Calu3 (cell line): ENCODE measurements at regions not wholly inside any gene's neighbourhood (a gene's known extent, or its start where the extent isn't known, plus 50 kb on each side); places are given as distances from the start of the nearest gene placed in this dataset.

Experiments
- BruUV-seq: library from RNA; stranded (reverse); fragments of 400-500 nt; replicated peaks from 2 replicates; lab custom pipeline; 2021; lab: Mats Ljungman, UMichigan
- CTCF ChIA-PET: fragments of 300-600 bp; sonication (Branson Sonifier 250); formaldehyde crosslinking; loops from one replicate; lab custom pipeline; 2022; ENCODE audit warnings: antibody characterized with exemption; lab: Charles Lee
- DNase-seq: peaks from one replicate; pipeline ENCODE4 v3.0.0; 2022
- H3K27ac Mint-ChIP-seq: one replicate; pipeline ENCODE4 v1.8.0; 2022; ENCODE audit warnings: mixed read lengths; ENCODE audit not compliant: unreplicated experiment
- H3K27me3 Mint-ChIP-seq: one replicate; pipeline ENCODE4 v1.8.0; 2022; ENCODE audit warnings: mixed read lengths; ENCODE audit not compliant: unreplicated experiment
- H3K36me3 Mint-ChIP-seq: one replicate; pipeline ENCODE4 v1.8.0; 2022; ENCODE audit warnings: mild to moderate bottlenecking, moderate library complexity, mixed read lengths; ENCODE audit not compliant: insufficient read depth, unreplicated experiment
- H3K4me1 Mint-ChIP-seq: one replicate; pipeline ENCODE4 v1.8.0; 2022; ENCODE audit warnings: mild to moderate bottlenecking, low read depth, mixed read lengths; ENCODE audit not compliant: unreplicated experiment
- H3K4me3 Mint-ChIP-seq: one replicate; pipeline ENCODE4 v1.8.0; 2022; ENCODE audit warnings: mild to moderate bottlenecking, low read depth, moderate library complexity, mixed read lengths; ENCODE audit not compliant: unreplicated experiment
- H3K9me3 Mint-ChIP-seq: one replicate; pipeline ENCODE4 v1.8.0; 2022; ENCODE audit warnings: low read depth, mixed read lengths; ENCODE audit not compliant: unreplicated experiment
- intact Hi-C: fragments of 100-400 bp; cut with micrococcal nuclease; formaldehyde crosslinking; loops from one replicate; pipeline ENCODE4 v1.10.0; 2022; ENCODE audit not compliant: unreplicated experiment
- TF ChIP-seq, protein P1 (sequence below): fragments of 200-600 bp; IDR thresholded peaks from one replicate; pipeline ENCODE4 v1.8.0; 2022; ENCODE audit warnings: antibody characterized with exemption; ENCODE audit not compliant: unreplicated experiment

DNA sequence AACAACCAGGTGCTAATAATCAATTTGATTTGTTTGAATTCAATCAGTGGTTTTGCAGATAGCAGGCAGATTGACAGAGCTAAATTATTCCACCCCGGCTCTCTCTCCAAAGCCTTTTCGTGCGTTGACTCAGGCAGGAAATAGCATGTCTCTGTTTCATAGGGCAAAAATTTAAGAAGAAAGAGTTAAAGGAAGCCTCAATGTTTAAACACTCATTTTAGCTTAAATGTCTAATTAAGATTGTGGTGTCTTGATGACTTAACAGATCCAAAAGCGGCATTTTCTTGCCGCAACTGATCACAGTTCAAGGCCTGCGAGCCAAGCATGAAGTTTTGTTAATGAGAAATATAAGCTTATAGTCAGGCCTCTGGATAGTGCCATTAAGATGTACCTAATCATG lies 1051.1 kb upstream of the AUTS2 start:
- peaks cover 5% of the 10 kb centered on the region for H3K9me3 Mint-ChIP-seq
- intact Hi-C loops, result no loop called here
- TF ChIP-seq, protein P1, sequence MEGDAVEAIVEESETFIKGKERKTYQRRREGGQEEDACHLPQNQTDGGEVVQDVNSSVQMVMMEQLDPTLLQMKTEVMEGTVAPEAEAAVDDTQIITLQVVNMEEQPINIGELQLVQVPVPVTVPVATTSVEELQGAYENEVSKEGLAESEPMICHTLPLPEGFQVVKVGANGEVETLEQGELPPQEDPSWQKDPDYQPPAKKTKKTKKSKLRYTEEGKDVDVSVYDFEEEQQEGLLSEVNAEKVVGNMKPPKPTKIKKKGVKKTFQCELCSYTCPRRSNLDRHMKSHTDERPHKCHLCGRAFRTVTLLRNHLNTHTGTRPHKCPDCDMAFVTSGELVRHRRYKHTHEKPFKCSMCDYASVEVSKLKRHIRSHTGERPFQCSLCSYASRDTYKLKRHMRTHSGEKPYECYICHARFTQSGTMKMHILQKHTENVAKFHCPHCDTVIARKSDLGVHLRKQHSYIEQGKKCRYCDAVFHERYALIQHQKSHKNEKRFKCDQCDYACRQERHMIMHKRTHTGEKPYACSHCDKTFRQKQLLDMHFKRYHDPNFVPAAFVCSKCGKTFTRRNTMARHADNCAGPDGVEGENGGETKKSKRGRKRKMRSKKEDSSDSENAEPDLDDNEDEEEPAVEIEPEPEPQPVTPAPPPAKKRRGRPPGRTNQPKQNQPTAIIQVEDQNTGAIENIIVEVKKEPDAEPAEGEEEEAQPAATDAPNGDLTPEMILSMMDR, result no peak
- H3K4me1 Mint-ChIP-seq, result no peaks in the 10 kb centered on the region
- no peaks in the 10 kb centered on the region for H3K27me3 Mint-ChIP-seq
- no TSS peak for BruUV-seq
- H3K4me3 Mint-ChIP-seq, result no peak overlapping the region
- no peak for DNase-seq
- H3K27ac Mint-ChIP-seq, result no peak overlapping the region
- H3K36me3 Mint-ChIP-seq, result no peaks in the 10 kb centered on the region
- CTCF ChIA-PET, result no interaction called here

DNA sequence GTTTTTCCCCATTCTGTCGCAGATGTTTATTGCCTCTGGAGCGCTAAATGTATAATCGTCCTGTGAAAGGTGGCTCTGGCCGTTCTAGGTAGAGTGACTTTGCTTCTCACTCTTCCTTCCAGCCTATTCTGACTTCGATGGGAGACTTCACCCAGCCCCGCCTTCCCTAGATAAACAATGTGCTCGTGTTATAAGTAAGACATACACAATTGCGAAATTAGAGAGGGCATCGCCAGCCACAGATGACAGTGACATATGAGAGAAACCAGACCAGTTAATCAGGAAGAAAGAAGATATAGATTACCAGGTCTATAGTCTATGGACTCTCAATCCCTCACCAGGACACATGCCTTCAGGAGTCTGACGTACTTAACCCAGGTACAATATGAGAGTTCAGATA lies 1050.5 kb upstream of the AUTS2 start:
- Mint-ChIP-seq H3K4me3 (no peak overlapping the region), H3K4me1 (no peaks in the 10 kb centered on the region), H3K36me3 (no peaks in the 10 kb centered on the region), H3K27me3 (no peaks in the 10 kb centered on the region), H3K27ac (no peak overlapping the region), H3K9me3 (peaks cover 4% of the 10 kb centered on the region)
- intact Hi-C loops, result no loop called here
- no peak for DNase-seq
- TF ChIP-seq, protein P1, result no peak
- CTCF ChIA-PET, result no interaction called here
- no TSS peak for BruUV-seq

DNA sequence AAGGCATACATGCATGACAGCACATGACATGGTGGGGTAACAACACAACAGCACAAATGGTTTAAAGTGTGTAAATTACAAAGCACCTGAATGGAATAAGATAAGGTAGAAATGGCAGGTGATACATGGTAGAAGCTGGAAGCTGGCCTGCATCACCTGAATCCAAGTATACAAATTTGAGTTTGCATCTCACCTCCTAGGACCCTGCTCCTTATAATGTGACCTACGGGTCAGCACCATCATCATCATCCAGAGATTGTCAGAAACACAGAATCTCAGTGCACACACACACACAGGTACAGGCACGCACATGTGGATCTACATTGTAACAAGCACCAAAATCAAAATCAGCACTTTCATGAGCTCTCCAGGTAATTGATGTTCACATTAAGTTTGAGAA lies 1048.2 kb upstream of the AUTS2 start:
- BruUV-seq, result no TSS peak
- H3K27me3 Mint-ChIP-seq, result no peaks in the 10 kb centered on the region
- no peak overlapping the region for H3K27ac Mint-ChIP-seq
- intact Hi-C loops, result no loop called here
- TF ChIP-seq, protein P1, result no peak
- no peak overlapping the region for H3K4me3 Mint-ChIP-seq
- peaks cover 4% of the 10 kb centered on the region for H3K9me3 Mint-ChIP-seq
- CTCF ChIA-PET, result no interaction called here
- H3K36me3 Mint-ChIP-seq, result no peaks in the 10 kb centered on the region
- DNase-seq, result no peak
- H3K4me1 Mint-ChIP-seq, result no peaks in the 10 kb centered on the region

DNA sequence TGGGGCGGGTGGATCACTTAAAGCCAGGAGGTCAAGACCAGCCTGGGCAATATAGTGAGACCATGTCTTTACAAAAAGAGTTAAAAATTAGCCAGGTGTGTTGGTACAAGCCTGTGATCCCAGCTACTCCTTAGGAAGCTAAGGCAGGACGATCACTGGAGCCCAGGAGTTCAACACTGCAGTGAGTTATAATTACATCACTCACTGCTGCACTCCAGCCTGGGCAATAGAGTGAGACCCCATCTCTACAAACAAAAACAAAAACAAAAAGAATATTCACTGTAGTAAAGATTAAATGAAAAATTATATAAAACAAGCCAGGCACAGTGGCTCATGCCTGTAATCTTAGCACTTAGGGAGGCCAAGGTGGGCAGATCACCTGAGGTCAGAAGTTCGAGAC lies 1047.6 kb upstream of the AUTS2 start:
- BruUV-seq, result no TSS peak
- no peak for DNase-seq

More for the DNA sequence above, 1047.6 kb upstream of the AUTS2 start:
- CTCF ChIA-PET, result no interaction called here
- H3K27ac Mint-ChIP-seq, result no peak overlapping the region
- H3K27me3 Mint-ChIP-seq, result no peaks in the 10 kb centered on the region
- no peaks in the 10 kb centered on the region for H3K36me3 Mint-ChIP-seq
- intact Hi-C loops, result no loop called here
- peaks cover 3% of the 10 kb centered on the region for H3K9me3 Mint-ChIP-seq
- no peak overlapping the region for H3K4me3 Mint-ChIP-seq
- TF ChIP-seq, protein P1, result no peak
- no peaks in the 10 kb centered on the region for H3K4me1 Mint-ChIP-seq
